HL-60 (cell line): ENCODE measurements at regions not wholly inside any gene's neighbourhood (a gene's known extent, or its start where the extent isn't known, plus 50 kb on each side); places are given as distances from the start of the nearest gene placed in this dataset.

ENCODE experiments used
- DNase-seq, 2 experiments: peaks; one replicate each; pipeline ENCODE4 v3.0.0-alpha.2; 2010 to 2020; ENCODE audit warnings: low read depth in 1 of 2, low spot score in 1 of 2
- H3K27ac ChIP-seq: fragments of 250-450 bp; sonication (Bioruptor Pico); replicated peaks from 2 replicates; pipeline ENCODE4 v1.5.1; 2020; ENCODE audit warnings: mild to moderate bottlenecking, moderate library complexity
- H3K27me3 ChIP-seq: fragments of 250-450 bp; sonication (Bioruptor Pico); 2 replicates; pipeline ENCODE4 v1.5.1; 2021; ENCODE audit warnings: mild to moderate bottlenecking, moderate library complexity; ENCODE audit not compliant: insufficient read depth, poor library complexity, severe bottlenecking
- H3K4me3 ChIP-seq: replicated peaks from 2 replicates; pipeline ENCODE4 v1.5.1; 2011; ENCODE audit warnings: mild to moderate bottlenecking, control low read depth, low read length; ENCODE audit not compliant: insufficient read depth
- CTCF ChIP-seq: IDR thresholded peaks from one replicate; pipeline ENCODE4 v1.5.1; 2011; ENCODE audit warnings: low read length, control low read depth, inconsistent platforms; ENCODE audit not compliant: insufficient read depth
- GABPA ChIP-seq: IDR thresholded peaks from 2 replicates; pipeline ENCODE4 v1.6.1; 2012; ENCODE audit warnings: low read depth
- POLR2AphosphoS5 ChIP-seq: IDR thresholded peaks from 2 replicates; pipeline ENCODE4 v1.6.1; 2012; ENCODE audit warnings: low read depth
- REST ChIP-seq: IDR thresholded peaks from 2 replicates; pipeline ENCODE4 v1.6.1; 2012; ENCODE audit warnings: low read depth; ENCODE audit not compliant: insufficient replicate concordance
- SPI1 ChIP-seq: IDR thresholded peaks from 2 replicates; pipeline ENCODE4 v1.6.1; 2012; ENCODE audit warnings: low read depth, mild to moderate bottlenecking, borderline replicate concordance

- TF ChIP-seq POLR2AphosphoS5 = no peak
- DNase-seq = no peak
- Histone ChIP-seq H3K27ac (no peak overlapping the region), H3K27me3 (peaks cover 2% of the 10 kb centered on the region), H3K4me3 (no peak overlapping the region)
Observed at GRCh38 chr2:119066272-119066804, 92.2 kb downstream of the C1QL2 start.

- H3K4me3 ChIP-seq = no peak overlapping the region
- no peak for TF ChIP-seq CTCF
- no peak for TF ChIP-seq GABPA
- TF ChIP-seq REST = no peak
- TF ChIP-seq POLR2AphosphoS5 = no peak
- no peak for TF ChIP-seq SPI1
- H3K27ac ChIP-seq = no peak overlapping the region
- DNase-seq = no peak
- H3K27me3 ChIP-seq = peaks cover 1% of the 10 kb centered on the region
Observed at GRCh38 chr2:119065146-119065545, 93.4 kb downstream of the C1QL2 start.

- peak in 1 of 2 experiments; percentile 17 for DNase-seq
Observed at GRCh38 chr2:119064567-119064966, 94.0 kb downstream of the C1QL2 start.

More at GRCh38 chr2:119064567-119064966, 94.0 kb downstream of the C1QL2 start:
- Histone ChIP-seq H3K4me3 (no peak overlapping the region), H3K27ac (no peak overlapping the region), H3K27me3 (no peaks in the 10 kb centered on the region)
- no peak for TF ChIP-seq SPI1
- TF ChIP-seq REST = no peak
- no peak for TF ChIP-seq POLR2AphosphoS5
- no peak for TF ChIP-seq GABPA
- no peak for TF ChIP-seq CTCF
